ENCODE measurements at regions not wholly inside any gene's neighbourhood (a gene's known extent, or its start where the extent isn't known, plus 50 kb on each side); places are given as distances from the start of the nearest gene placed in this dataset.
"Not testable (repeated sequence)": the region's sequence is repeated elsewhere in the genome, so short reads cannot be mapped to it uniquely, and the experiment has no call there.

- TF ChIP-seq SUZ12 (IDR thresholded peaks at IDR 0.05; ENCODE audit: extremely low read depth, insufficient read depth, insufficient read length); YY1 (IDR thresholded peaks at IDR 0.05; ENCODE audit: insufficient read depth, insufficient read length): not testable (repeated sequence)
Measured at GRCh38 chr7:12496901-12497674, 73.4 kb upstream of the SCIN start.
